ENCODE measurements at regions not wholly inside any gene's neighbourhood (a gene's known extent, or its start where the extent isn't known, plus 50 kb on each side); places are given as distances from the start of the nearest gene placed in this dataset.

DNA sequence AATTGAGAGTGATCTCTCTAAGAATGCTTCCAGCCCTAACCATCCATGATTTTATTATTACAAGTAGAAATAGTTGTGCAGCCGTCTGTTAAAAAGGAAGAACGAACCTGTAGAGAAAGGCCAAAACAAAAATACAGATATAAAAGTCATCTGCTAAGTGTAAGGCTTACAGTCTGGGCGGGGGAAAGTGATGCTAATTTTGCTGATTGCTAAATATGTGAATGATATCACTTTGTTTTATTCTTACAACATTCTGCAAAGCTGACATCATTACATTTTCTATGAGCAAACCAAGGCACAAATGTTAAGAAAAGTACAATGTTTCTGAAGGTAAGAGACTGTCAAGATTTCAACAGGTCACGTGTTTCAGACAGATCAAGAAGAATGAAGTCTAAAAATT lies 101.5 kb upstream of the RAP1B start:
- TF ChIP-seq POLR2A (IDR thresholded peaks at IDR 0.05): no peak
- TF ChIP-seq CTCF (IDR thresholded peaks at IDR 0.05): no peak
- no peak for TF ChIP-seq POLR2AphosphoS5 (IDR thresholded peaks at IDR 0.05; ENCODE audit: insufficient read depth in 1 of 2, low read depth in 1 of 2)
